ENCODE measurements at regions not wholly inside any gene's neighbourhood (a gene's known extent, or its start where the extent isn't known, plus 50 kb on each side); places are given as distances from the start of the nearest gene placed in this dataset.

DNA sequence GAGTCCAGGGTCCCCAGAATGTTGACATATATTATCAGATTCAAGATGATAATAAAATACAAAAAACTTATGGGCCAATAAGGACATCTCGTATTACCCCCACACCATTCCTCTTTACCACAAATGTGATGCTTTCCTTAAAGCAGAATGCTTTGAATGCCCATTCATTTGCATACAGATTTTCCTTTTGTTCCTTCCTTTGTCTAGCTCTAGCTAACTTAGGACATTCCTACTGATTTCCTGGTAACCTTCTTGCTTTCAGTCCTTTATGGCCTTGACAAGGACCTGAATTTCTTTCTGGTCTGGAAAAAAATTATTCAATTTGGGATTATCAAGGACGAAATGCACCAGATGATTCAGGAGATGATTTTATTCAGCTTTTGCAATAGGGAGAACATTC lies 304.0 kb downstream of the TMEM114 start:
- no peak overlapping the region for H2AFZ ChIP-seq (ENCODE audit: insufficient read depth, low read depth, low read length, poor library complexity, severe bottlenecking)
- no peak overlapping the region for H3K4me3 ChIP-seq (ENCODE audit: control extremely low read depth in 1 of 5, extremely low read depth in 1 of 5, insufficient read depth in 1 of 5, low read depth in 2 of 5, low read length in 4 of 5)
- 67% methylated on average over 1 of the region's 2 CpGs for WGBS (ENCODE audit: insufficient coverage)
- no peaks in the 10 kb centered on the region for H3K4me1 ChIP-seq (ENCODE audit: control insufficient read depth in 2 of 2, insufficient read depth in 2 of 2, low read length in 2 of 2)
- DNase-seq, result no peak
- intact Hi-C loops (cut with micrococcal nuclease), result no loop called here
- no peak for TF ChIP-seq EZH2 (IDR thresholded peaks at IDR 0.05; ENCODE audit: borderline replicate concordance, insufficient read depth, low read depth, low read length, poor library complexity, severe bottlenecking)
- TF ChIP-seq, protein P1, sequence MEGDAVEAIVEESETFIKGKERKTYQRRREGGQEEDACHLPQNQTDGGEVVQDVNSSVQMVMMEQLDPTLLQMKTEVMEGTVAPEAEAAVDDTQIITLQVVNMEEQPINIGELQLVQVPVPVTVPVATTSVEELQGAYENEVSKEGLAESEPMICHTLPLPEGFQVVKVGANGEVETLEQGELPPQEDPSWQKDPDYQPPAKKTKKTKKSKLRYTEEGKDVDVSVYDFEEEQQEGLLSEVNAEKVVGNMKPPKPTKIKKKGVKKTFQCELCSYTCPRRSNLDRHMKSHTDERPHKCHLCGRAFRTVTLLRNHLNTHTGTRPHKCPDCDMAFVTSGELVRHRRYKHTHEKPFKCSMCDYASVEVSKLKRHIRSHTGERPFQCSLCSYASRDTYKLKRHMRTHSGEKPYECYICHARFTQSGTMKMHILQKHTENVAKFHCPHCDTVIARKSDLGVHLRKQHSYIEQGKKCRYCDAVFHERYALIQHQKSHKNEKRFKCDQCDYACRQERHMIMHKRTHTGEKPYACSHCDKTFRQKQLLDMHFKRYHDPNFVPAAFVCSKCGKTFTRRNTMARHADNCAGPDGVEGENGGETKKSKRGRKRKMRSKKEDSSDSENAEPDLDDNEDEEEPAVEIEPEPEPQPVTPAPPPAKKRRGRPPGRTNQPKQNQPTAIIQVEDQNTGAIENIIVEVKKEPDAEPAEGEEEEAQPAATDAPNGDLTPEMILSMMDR (IDR thresholded peaks at IDR 0.05), result no peak
- no peaks in the 10 kb centered on the region for H3K36me3 ChIP-seq (replicated peaks in 1 of 2; ENCODE audit: control extremely low read depth in 1 of 2, control insufficient read depth in 1 of 2, extremely low read depth in 1 of 2, insufficient read depth in 2 of 2, low read length in 1 of 2)
- no peak overlapping the region for H3K27ac ChIP-seq (ENCODE audit: low read length in 2 of 2)
- H3K9me3 ChIP-seq (ENCODE audit: control extremely low read depth in 1 of 3, control insufficient read depth in 2 of 3, insufficient read depth in 1 of 3, low read length in 2 of 3), result peaks cover 0 to 6% (median 0%) of the 10 kb centered on the region in 3 donors
- no peaks in the 10 kb centered on the region for H4K20me1 ChIP-seq (ENCODE audit: control insufficient read depth, insufficient read depth, low read length, poor library complexity, severe bottlenecking)
- Mint-ChIP-seq H3K27me3 (no peaks in the 10 kb centered on the region), H3K4me3 (no peak overlapping the region), H3K9me3 (ENCODE audit: insufficient read depth) (peaks cover 3% of the 10 kb centered on the region), H3K4me1 (no peaks in the 10 kb centered on the region), H3K27ac (no peak overlapping the region)
- H3K27me3 ChIP-seq (replicated peaks in 1 of 4; ENCODE audit: control extremely low read depth in 1 of 4, control insufficient read depth in 3 of 4, insufficient read depth in 4 of 4, low read length in 3 of 4), result no peaks in the 10 kb centered on the region
- no peak for ATAC-seq (ENCODE audit: low read depth)
- H3K9ac ChIP-seq (ENCODE audit: low read length), result no peak overlapping the region
- POLR2A ChIA-PET, result no interaction called here
- H3K79me2 ChIP-seq (ENCODE audit: control insufficient read depth, insufficient read depth, low read length), result no peaks in the 10 kb centered on the region
- CTCF ChIA-PET, result no interaction called here
- no peak overlapping the region for H3K4me2 ChIP-seq (replicated peaks; ENCODE audit: low read depth, low read length, poor library complexity, severe bottlenecking)

DNA sequence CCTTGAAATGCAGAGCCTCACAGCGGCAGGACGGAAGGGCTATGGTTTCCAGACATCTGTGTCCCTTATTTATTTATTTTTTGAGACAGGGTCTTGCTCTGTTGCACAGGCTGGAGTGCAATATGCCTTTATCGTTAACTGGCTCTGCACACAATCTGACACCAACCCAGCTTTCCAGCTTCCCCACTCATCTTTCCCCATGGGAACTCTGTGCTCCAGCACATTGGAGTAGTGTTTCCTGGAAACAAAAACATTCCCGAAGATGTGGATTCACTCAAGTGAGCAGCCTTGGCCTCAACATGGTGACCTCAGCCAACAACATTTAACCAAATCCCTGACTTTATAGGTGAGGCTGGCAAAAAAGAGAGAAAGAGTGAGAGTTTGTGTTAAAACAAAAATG lies 307.1 kb downstream of the TMEM114 start:
- Histone ChIP-seq H4K20me1 (ENCODE audit: control insufficient read depth, insufficient read depth, low read length, poor library complexity, severe bottlenecking) (no peaks in the 10 kb centered on the region), H3K36me3 (replicated peaks in 1 of 2; ENCODE audit: control extremely low read depth in 1 of 2, control insufficient read depth in 1 of 2, extremely low read depth in 1 of 2, insufficient read depth in 2 of 2, low read length in 1 of 2) (no peaks in the 10 kb centered on the region), H3K9ac (ENCODE audit: low read length) (no peak overlapping the region), H2AFZ (ENCODE audit: insufficient read depth, low read depth, low read length, poor library complexity, severe bottlenecking) (no peak overlapping the region), H3K9me3 (ENCODE audit: control extremely low read depth in 1 of 3, control insufficient read depth in 2 of 3, insufficient read depth in 1 of 3, low read length in 2 of 3) (peaks cover 0 to 3% (median 0%) of the 10 kb centered on the region in 3 donors), H3K27me3 (replicated peaks in 1 of 4; ENCODE audit: control extremely low read depth in 1 of 4, control insufficient read depth in 3 of 4, insufficient read depth in 4 of 4, low read length in 3 of 4) (no peaks in the 10 kb centered on the region), H3K4me1 (ENCODE audit: control insufficient read depth in 2 of 2, insufficient read depth in 2 of 2, low read length in 2 of 2) (no peaks in the 10 kb centered on the region), H3K79me2 (ENCODE audit: control insufficient read depth, insufficient read depth, low read length) (no peaks in the 10 kb centered on the region), H3K27ac (ENCODE audit: low read length in 2 of 2) (no peak overlapping the region), H3K4me3 (ENCODE audit: control extremely low read depth in 1 of 5, extremely low read depth in 1 of 5, insufficient read depth in 1 of 5, low read depth in 2 of 5, low read length in 4 of 5) (no peak overlapping the region), H3K4me2 (replicated peaks; ENCODE audit: low read depth, low read length, poor library complexity, severe bottlenecking) (no peak overlapping the region)
- Mint-ChIP-seq H3K4me3 (no peak overlapping the region), H3K27me3 (no peaks in the 10 kb centered on the region), H3K9me3 (ENCODE audit: insufficient read depth) (peaks cover 3% of the 10 kb centered on the region), H3K27ac (no peak overlapping the region), H3K4me1 (no peaks in the 10 kb centered on the region)
- 100% methylated on average over 2 of the region's 4 CpGs for WGBS (ENCODE audit: insufficient coverage)
- CTCF ChIA-PET, result no interaction called here
- no peak for ATAC-seq (ENCODE audit: low read depth)
- no peak for TF ChIP-seq EZH2 (IDR thresholded peaks at IDR 0.05; ENCODE audit: borderline replicate concordance, insufficient read depth, low read depth, low read length, poor library complexity, severe bottlenecking)
- TF ChIP-seq, protein P1 (IDR thresholded peaks at IDR 0.05), result no peak
- intact Hi-C loops (cut with micrococcal nuclease), result no loop called here
- POLR2A ChIA-PET, result no interaction called here
- no peak for DNase-seq
